Thyroid gland (tissue), 4 donors: ENCODE measurements at regions not wholly inside any gene's neighbourhood (a gene's known extent, or its start where the extent isn't known, plus 50 kb on each side); places are given as distances from the start of the nearest gene placed in this dataset.

Experiments used
- DNase-seq, 2 donors: peaks; one replicate each; pipeline ENCODE4 v3.0.0-alpha.2; 2019
- H3K27ac ChIP-seq, 3 donors: fragments of 200-600 bp; sonication (generic); 1 replicate in 2 of 3; 2 replicates in 1 of 3; pipeline ENCODE4 v1.5.1; 2016 to 2019; ENCODE audit warnings: mild to moderate bottlenecking in 1 of 3, moderate library complexity in 1 of 3
- H3K27me3 ChIP-seq: fragments of 200-600 bp; sonication (generic); one replicate; pipeline ENCODE4 v1.5.1; 2019
- H3K36me3 ChIP-seq, 2 donors: fragments of 200-600 bp; sonication (generic); one replicate each; pipeline ENCODE4 v1.5.1; 2016 to 2019
- H3K4me1 ChIP-seq, 2 donors: fragments of 200-600 bp; sonication (generic); one replicate each; pipeline ENCODE4 v1.5.1; 2017 to 2019
- H3K4me3 ChIP-seq, 3 donors: fragments of 200-600 bp; sonication (generic); replicated peaks in 1 of 3; 1 replicate in 2 of 3; 2 replicates in 1 of 3; pipeline ENCODE4 v1.5.1; 2016; ENCODE audit warnings: mild to moderate bottlenecking in 1 of 3
- H3K9me3 ChIP-seq: fragments of 200-600 bp; sonication (generic); one replicate; pipeline ENCODE4 v1.5.1; 2017
- CTCF ChIP-seq, 6 experiments: fragments of 200-600 bp in 3 of 6; fragments of 450-650 bp in 3 of 6; sonication (generic) in 3 of 6; IDR thresholded peaks; one replicate each; pipeline ENCODE4 v1.5.1; 2016 to 2019; ENCODE audit warnings: antibody characterized with exemption in 6 of 6, mild to moderate bottlenecking in 2 of 6, inconsistent platforms in 1 of 6, moderate library complexity in 1 of 6
- POLR2A ChIP-seq, 2 donors: fragments of 450-650 bp; IDR thresholded peaks; one replicate each; pipeline ENCODE4 v1.6.1; 2017; ENCODE audit warnings: antibody characterized with exemption in 2 of 2, mild to moderate bottlenecking in 2 of 2, moderate library complexity in 1 of 2
- WGBS, 2 donors: methylation state at CpG; one replicate each; pipeline ENCODE4 v1.1.5; 2017; 5-methylcytosine and 5-hydroxymethylcytosine counted together
- intact Hi-C: fragments of 100-400 bp; cut with DNase I; formaldehyde crosslinking; loops from one replicate; pipeline ENCODE4 v1.15.1; 2023

DNA sequence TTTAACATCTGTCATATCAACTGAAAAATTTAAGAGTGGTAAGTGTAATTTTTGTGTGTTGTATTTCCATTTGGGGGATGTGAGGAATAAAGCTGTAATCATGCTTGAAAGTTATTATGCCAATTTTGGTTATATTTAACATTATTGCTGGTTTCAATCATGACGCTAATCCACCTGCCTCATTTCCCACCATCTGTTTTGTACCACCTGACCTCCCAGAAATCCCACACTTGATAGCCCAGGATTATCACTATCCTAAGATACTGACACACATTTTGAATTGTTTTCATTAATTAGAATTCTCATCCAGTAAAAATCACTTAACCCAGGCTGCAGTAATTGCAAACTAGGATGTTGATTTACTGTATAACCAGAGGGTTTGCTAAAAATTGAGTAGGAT lies 1119.8 kb downstream of the AACS start:
- intact Hi-C loops: no loop called here
- 89 to 100% methylated on average over 1 of the region's 1 CpG for WGBS, 2 donors
- H3K9me3 ChIP-seq: no peaks in the 10 kb centered on the region
- no peaks in the 10 kb centered on the region for H3K4me1 ChIP-seq
- TF ChIP-seq CTCF (IDR thresholded peaks at IDR 0.05) (no peak), POLR2A (IDR thresholded peaks at IDR 0.05) (no peak)
- H3K36me3 ChIP-seq: no peaks in the 10 kb centered on the region
- H3K27ac ChIP-seq: no peak overlapping the region
- H3K4me3 ChIP-seq: no peak overlapping the region
- DNase-seq: no peak
- H3K27me3 ChIP-seq: no peaks in the 10 kb centered on the region

- H3K9me3 ChIP-seq: no peaks in the 10 kb centered on the region
- TF ChIP-seq CTCF (IDR thresholded peaks at IDR 0.05) (no peak), POLR2A (IDR thresholded peaks at IDR 0.05) (no peak)
- no peak overlapping the region for H3K4me3 ChIP-seq
- intact Hi-C loops: no loop called here
- no peaks in the 10 kb centered on the region for H3K4me1 ChIP-seq
- 57 to 64% methylated on average over 10 of the region's 10 CpGs for WGBS, 2 donors
- no peak for DNase-seq
- H3K27ac ChIP-seq: no peak overlapping the region
- H3K27me3 ChIP-seq: no peaks in the 10 kb centered on the region
- H3K36me3 ChIP-seq: no peaks in the 10 kb centered on the region
Observed at GRCh38 chr12:126189856-126190255, 1124.6 kb downstream of the AACS start.

GRCh38 chr12:126191031-126191891 lies 1126.0 kb downstream of the AACS start:
- no peaks in the 10 kb centered on the region for H3K9me3 ChIP-seq
- no peak for DNase-seq
- H3K27ac ChIP-seq: no peak overlapping the region
- intact Hi-C loops: no loop called here
- 9 to 10% methylated on average over 27 to 44 of the region's 62 CpGs for WGBS, 2 donors
- no peaks in the 10 kb centered on the region for H3K27me3 ChIP-seq
- H3K4me3 ChIP-seq: no peak overlapping the region
- no peak for TF ChIP-seq CTCF (IDR thresholded peaks at IDR 0.05)
- TF ChIP-seq POLR2A (IDR thresholded peaks at IDR 0.05): no peak
- H3K4me1 ChIP-seq: no peaks in the 10 kb centered on the region
- H3K36me3 ChIP-seq: no peaks in the 10 kb centered on the region

DNA sequence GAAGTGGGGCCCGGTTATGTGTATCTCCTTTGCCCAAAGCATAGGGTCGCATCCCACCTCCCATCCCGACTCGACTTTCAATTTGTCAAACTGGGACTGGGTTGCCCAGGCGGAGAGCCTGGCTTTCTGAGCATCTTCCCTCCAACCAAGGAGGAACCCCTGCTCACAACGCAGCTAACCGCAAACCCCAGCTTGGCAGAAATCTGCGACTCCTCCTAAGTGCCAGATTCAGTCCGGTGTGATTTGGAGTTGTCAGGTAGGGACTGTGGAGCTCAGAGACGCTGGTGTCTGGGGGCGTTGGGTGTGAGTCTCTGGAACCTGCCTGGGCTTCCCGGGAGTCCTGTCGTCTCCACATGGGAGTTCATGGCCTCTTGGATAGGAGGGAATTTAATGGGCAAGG lies 1126.7 kb downstream of the AACS start:
- H3K4me3 ChIP-seq: no peak overlapping the region
- no peak for TF ChIP-seq POLR2A (IDR thresholded peaks at IDR 0.05)
- no peak for TF ChIP-seq CTCF (IDR thresholded peaks at IDR 0.05)
- intact Hi-C loops: no loop called here
- H3K27ac ChIP-seq: no peak overlapping the region
- WGBS, 2 donors: 78 to 86% methylated on average over 12 to 13 of the region's 13 CpGs
- no peak for DNase-seq
- H3K36me3 ChIP-seq: no peaks in the 10 kb centered on the region
- no peaks in the 10 kb centered on the region for H3K9me3 ChIP-seq
- H3K27me3 ChIP-seq: no peaks in the 10 kb centered on the region
- no peaks in the 10 kb centered on the region for H3K4me1 ChIP-seq

DNA sequence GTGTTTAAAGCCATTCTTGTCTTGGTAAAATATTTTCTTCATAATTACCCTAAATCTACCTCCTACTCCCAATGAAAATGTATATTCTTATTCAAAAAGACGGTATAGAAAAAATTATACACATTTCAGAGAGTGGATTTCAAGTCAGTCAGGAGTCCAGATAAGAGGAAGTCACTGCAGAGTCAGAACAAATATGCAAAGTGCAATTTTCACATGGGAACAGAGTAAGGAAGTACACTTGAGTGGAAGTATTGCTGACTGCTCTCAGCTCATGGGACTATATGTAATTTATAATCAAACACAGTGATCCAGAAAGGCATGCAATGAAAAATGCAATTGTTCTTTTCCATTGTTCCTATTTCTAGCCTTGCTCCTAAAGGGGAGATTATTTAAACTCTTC lies 1128.0 kb downstream of the AACS start:
- DNase-seq: no peak
- no peaks in the 10 kb centered on the region for H3K4me1 ChIP-seq
- intact Hi-C loops: no loop called here
- no peaks in the 10 kb centered on the region for H3K9me3 ChIP-seq
- 75 to 90% methylated on average over 1 of the region's 1 CpG for WGBS, 2 donors
- H3K4me3 ChIP-seq: no peak overlapping the region
- no peaks in the 10 kb centered on the region for H3K27me3 ChIP-seq
- H3K36me3 ChIP-seq: no peaks in the 10 kb centered on the region
- no peak overlapping the region for H3K27ac ChIP-seq
- TF ChIP-seq POLR2A (IDR thresholded peaks at IDR 0.05) (no peak), CTCF (IDR thresholded peaks at IDR 0.05) (no peak)
